ENCODE measurements at regions not wholly inside any gene's neighbourhood (a gene's known extent, or its start where the extent isn't known, plus 50 kb on each side); places are given as distances from the start of the nearest gene placed in this dataset.

DNA sequence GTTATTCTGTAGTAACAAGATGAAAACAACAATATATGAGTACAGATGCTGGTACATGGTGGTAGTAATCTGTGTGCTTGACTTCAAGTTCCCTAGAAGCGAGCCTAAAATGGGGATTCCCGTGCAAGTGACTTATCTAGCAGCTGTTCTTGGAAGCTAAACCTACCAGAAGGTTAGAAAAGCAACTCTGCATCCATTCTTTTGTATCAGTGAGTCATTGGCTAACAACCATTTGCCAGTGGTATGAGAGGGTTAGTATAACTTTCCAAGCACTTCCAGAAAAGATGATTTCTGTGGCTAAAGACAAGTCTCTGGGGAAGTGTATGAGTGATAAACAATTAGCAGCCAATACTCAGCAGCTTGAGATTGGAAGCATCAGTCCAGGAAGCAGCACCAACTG lies 787.7 kb upstream of the CDH6 start:
- no peak for ATAC-seq
- TF ChIP-seq ZFP3 (CRISPR knock-in tag; IDR thresholded peaks at IDR 0.05) (no peak), TSHZ2 (CRISPR knock-in tag; IDR thresholded peaks at IDR 0.05) (no peak), ESRRG (CRISPR knock-in tag; IDR thresholded peaks at IDR 0.05) (no peak), TOX (CRISPR knock-in tag; IDR thresholded peaks at IDR 0.05; ENCODE audit: borderline replicate concordance) (no peak), CSDC2 (CRISPR knock-in tag; IDR thresholded peaks at IDR 0.05) (no peak)

DNA sequence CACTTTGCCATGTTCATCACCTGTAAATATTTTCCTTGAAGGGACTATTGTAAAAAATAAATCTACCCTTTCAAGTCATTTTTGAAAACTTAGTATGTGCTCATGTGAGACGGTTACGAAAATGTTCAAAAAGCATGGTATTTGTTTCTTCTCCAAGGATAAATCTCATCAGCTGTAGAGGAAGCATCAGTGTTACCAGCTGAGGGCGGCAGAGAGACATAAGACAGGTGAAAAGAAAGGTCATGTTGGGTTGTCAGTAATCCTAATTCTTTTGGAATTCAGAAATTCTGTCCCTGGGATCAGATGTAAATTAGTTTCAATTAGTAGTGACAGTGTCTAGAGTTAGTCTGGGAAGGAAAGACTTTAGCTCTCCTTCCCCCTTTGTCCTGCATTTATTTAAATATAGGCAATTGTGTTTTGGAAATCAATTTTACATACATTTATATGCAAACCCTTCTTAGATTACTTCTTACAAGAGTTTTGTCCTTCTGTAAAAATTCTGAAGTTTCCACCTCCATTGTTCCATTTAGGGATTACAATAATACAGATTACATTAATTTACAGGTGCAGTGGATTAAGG lies 791.9 kb upstream of the CDH6 start:
- TF ChIP-seq CSDC2 (CRISPR knock-in tag; IDR thresholded peaks at IDR 0.05) (no peak), ESRRG (CRISPR knock-in tag; IDR thresholded peaks at IDR 0.05) (no peak), TCF4 (CRISPR knock-in tag; IDR thresholded peaks at IDR 0.05; ENCODE audit: borderline replicate concordance) (no peak), SNAI2 (CRISPR knock-in tag; IDR thresholded peaks at IDR 0.05) (no peak), ARNTL (CRISPR knock-in tag; IDR thresholded peaks at IDR 0.05; ENCODE audit: borderline replicate concordance, low read depth) (no peak), GLIS3 (CRISPR knock-in tag; IDR thresholded peaks at IDR 0.05) (no peak), ZC3H10 (CRISPR knock-in tag; IDR thresholded peaks at IDR 0.05) (no peak), ISL1 (CRISPR knock-in tag; IDR thresholded peaks at IDR 0.05) (no peak), POU6F1 (CRISPR knock-in tag; IDR thresholded peaks at IDR 0.05; ENCODE audit: borderline replicate concordance, low read depth) (no peak)
- 0 out of 3 replicates have a peak, but pooled peaks have one; percentile 52 for ATAC-seq

- no peak for ATAC-seq
- TF ChIP-seq ZFP3 (CRISPR knock-in tag; IDR thresholded peaks at IDR 0.05) = no peak
- TF ChIP-seq OSR1 (CRISPR knock-in tag; IDR thresholded peaks at IDR 0.05) = no peak
- no peak for TF ChIP-seq ZFP30 (CRISPR knock-in tag; IDR thresholded peaks at IDR 0.05)
- TF ChIP-seq GLIS3 (CRISPR knock-in tag; IDR thresholded peaks at IDR 0.05) = no peak
- TF ChIP-seq POU6F1 (CRISPR knock-in tag; IDR thresholded peaks at IDR 0.05; ENCODE audit: borderline replicate concordance, low read depth) = no peak
- TF ChIP-seq SNAI2 (CRISPR knock-in tag; IDR thresholded peaks at IDR 0.05) = no peak
- TF ChIP-seq ISL1 (CRISPR knock-in tag; IDR thresholded peaks at IDR 0.05) = no peak
- no peak for TF ChIP-seq CSDC2 (CRISPR knock-in tag; IDR thresholded peaks at IDR 0.05)
- TF ChIP-seq ZNF70 (CRISPR knock-in tag; IDR thresholded peaks at IDR 0.05) = no peak
- TF ChIP-seq TCF4 (CRISPR knock-in tag; IDR thresholded peaks at IDR 0.05; ENCODE audit: borderline replicate concordance) = no peak
- no peak for TF ChIP-seq TOX (CRISPR knock-in tag; IDR thresholded peaks at IDR 0.05; ENCODE audit: borderline replicate concordance)
- TF ChIP-seq PATZ1 (CRISPR knock-in tag; IDR thresholded peaks at IDR 0.05; ENCODE audit: borderline replicate concordance) = no peak
- no peak for TF ChIP-seq CREB5 (CRISPR knock-in tag; IDR thresholded peaks at IDR 0.05; ENCODE audit: low read depth)
- TF ChIP-seq TSHZ2 (CRISPR knock-in tag; IDR thresholded peaks at IDR 0.05) = no peak
- TF ChIP-seq RARB (CRISPR knock-in tag; IDR thresholded peaks at IDR 0.05) = no peak
Observed at GRCh38 chr5:30398423-30398822, 795.1 kb upstream of the CDH6 start.

All from SK-N-SH treated with all-trans-retinoic acid at 6 μM for 48 hours (cell line).